GM06990 (cell line): ENCODE measurements at regions not wholly inside any gene's neighbourhood (a gene's known extent, or its start where the extent isn't known, plus 50 kb on each side); places are given as distances from the start of the nearest gene placed in this dataset.

Source experiments
- DNase-seq: peaks from one replicate; pipeline ENCODE4 v3.0.0-alpha.2; 2011; ENCODE audit not compliant: insufficient read length; ENCODE audit errors: extremely low read depth
- H3K27me3 ChIP-seq: replicated peaks from 2 replicates; pipeline ENCODE4 v1.6.0; 2011; ENCODE audit warnings: low read length; ENCODE audit not compliant: control insufficient read depth, insufficient read depth
- H3K36me3 ChIP-seq: 2 replicates; pipeline ENCODE4 v1.5.1; 2011; ENCODE audit warnings: low read length; ENCODE audit not compliant: control insufficient read depth, insufficient read depth
- H3K4me3 ChIP-seq: replicated peaks from 2 replicates; pipeline ENCODE4 v1.5.1; 2011; ENCODE audit warnings: low read depth, mild to moderate bottlenecking, control low read depth, low read length
- TF ChIP-seq, protein P1 (sequence below): IDR thresholded peaks from 2 replicates; pipeline ENCODE4 v1.5.1; 2011; ENCODE audit warnings: low read length, control low read depth, mild to moderate bottlenecking, inconsistent platforms; ENCODE audit not compliant: insufficient read depth, poor library complexity, severe bottlenecking

GRCh38 chr18:61225336-61225735 is 107.9 kb upstream of the CDH20 start:
- Histone ChIP-seq H3K4me3 (no peak overlapping the region), H3K27me3 (no peaks in the 10 kb centered on the region), H3K36me3 (no peaks in the 10 kb centered on the region)
- TF ChIP-seq, protein P1, sequence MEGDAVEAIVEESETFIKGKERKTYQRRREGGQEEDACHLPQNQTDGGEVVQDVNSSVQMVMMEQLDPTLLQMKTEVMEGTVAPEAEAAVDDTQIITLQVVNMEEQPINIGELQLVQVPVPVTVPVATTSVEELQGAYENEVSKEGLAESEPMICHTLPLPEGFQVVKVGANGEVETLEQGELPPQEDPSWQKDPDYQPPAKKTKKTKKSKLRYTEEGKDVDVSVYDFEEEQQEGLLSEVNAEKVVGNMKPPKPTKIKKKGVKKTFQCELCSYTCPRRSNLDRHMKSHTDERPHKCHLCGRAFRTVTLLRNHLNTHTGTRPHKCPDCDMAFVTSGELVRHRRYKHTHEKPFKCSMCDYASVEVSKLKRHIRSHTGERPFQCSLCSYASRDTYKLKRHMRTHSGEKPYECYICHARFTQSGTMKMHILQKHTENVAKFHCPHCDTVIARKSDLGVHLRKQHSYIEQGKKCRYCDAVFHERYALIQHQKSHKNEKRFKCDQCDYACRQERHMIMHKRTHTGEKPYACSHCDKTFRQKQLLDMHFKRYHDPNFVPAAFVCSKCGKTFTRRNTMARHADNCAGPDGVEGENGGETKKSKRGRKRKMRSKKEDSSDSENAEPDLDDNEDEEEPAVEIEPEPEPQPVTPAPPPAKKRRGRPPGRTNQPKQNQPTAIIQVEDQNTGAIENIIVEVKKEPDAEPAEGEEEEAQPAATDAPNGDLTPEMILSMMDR: no peak
- no peak for DNase-seq

GRCh38 chr18:61236356-61237057 is 96.7 kb upstream of the CDH20 start:
- no peak for DNase-seq
- no peak overlapping the region for H3K4me3 ChIP-seq
- H3K27me3 ChIP-seq: no peaks in the 10 kb centered on the region; the same call in 1 of the 2 replicates
- TF ChIP-seq, protein P1: no peak
- H3K36me3 ChIP-seq: no peaks in the 10 kb centered on the region

DNA sequence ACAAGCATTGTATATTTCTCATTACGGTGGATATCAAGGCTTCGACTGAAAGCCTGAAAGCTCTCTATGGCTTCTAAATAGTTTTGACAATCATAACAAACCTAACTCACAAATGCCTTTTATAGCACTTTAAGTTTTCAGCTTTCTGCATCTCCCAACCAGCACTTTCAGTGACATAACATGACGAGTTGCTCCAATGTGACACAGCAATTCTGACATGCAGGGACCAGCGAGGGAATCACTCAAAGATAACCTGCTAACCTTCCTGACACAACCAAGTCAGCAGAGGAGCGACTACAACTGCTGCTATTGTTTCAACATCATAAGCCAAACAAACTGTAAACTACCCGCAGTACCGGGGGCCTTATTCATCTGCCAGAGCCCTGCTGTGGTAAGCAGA is 95.7 kb upstream of the CDH20 start:
- TF ChIP-seq, protein P1: no peak
- Histone ChIP-seq H3K36me3 (no peaks in the 10 kb centered on the region), H3K4me3 (no peak overlapping the region), H3K27me3 (no peaks in the 10 kb centered on the region)
- DNase-seq: no peak

- H3K27me3 ChIP-seq: no peaks in the 10 kb centered on the region
- TF ChIP-seq, protein P1: no peak
- H3K36me3 ChIP-seq: no peaks in the 10 kb centered on the region
- DNase-seq: no peak
- no peak overlapping the region for H3K4me3 ChIP-seq
These were observed 94.2 kb upstream of the CDH20 start for GRCh38 chr18:61239051-61239450.

DNA sequence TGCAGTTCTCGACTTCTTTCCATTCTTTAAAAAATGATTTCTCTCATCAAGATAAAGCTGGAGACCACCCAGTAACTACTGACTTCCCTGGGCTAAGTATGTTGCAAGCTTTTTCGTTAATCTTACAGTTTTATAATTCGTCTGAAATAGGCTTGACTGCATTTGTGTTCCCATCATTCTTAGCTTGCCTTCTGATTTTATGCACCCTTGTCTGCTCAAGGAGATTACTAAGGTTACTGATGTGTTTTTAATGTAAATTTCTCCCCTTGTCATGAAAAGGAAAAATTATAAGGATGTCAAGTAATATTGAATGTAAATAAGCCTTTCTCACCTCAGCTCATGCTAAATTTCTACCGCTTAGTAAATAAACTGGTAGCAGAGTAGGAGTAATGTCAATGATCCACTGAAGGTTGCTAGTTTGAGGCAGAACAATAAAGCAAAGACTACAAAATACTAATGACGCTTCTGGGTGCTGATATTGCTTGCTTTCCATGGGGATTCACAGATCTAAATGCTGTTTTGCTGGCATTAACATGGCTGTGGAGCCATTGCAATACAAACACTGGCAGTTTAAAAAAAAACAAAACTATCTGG is 91.9 kb upstream of the CDH20 start:
- Histone ChIP-seq H3K36me3 (no peaks in the 10 kb centered on the region), H3K4me3 (no peak overlapping the region), H3K27me3 (no peaks in the 10 kb centered on the region)
- no peak for DNase-seq
- TF ChIP-seq, protein P1: no peak
